GM21786 (cell line): ENCODE measurements at regions not wholly inside any gene's neighbourhood (a gene's known extent, or its start where the extent isn't known, plus 50 kb on each side); places are given as distances from the start of the nearest gene placed in this dataset.
"Not testable (repeated sequence)": the region's sequence is repeated elsewhere in the genome, so short reads cannot be mapped to it uniquely, and the experiment has no call there.

Experiments used
- ATAC-seq: cut with Tn5 transposase; IDR thresholded peaks from one replicate; pipeline ENCODE4 v1.9.1; 2021; ENCODE audit not compliant: unreplicated experiment

DNA sequence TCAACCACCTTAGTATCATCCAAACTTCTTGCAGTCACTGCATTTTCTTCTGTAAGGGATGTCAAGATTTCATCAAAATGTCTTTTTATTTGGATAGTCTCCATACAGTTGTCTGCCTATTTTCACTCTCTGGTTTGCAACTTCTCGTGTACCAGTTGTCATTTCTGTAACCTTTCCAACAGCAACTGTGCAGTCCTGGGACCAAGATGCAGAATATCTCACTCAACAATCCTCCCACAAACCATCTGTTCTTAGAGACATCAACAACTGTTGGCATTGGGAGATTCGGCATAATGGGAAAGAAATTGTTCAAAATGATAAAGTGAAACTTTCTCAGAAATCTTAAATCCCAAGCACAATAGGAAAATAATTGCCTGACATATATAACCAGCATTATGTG, 933.6 kb upstream of the SLC39A10 start:
- ATAC-seq, result no peak

DNA sequence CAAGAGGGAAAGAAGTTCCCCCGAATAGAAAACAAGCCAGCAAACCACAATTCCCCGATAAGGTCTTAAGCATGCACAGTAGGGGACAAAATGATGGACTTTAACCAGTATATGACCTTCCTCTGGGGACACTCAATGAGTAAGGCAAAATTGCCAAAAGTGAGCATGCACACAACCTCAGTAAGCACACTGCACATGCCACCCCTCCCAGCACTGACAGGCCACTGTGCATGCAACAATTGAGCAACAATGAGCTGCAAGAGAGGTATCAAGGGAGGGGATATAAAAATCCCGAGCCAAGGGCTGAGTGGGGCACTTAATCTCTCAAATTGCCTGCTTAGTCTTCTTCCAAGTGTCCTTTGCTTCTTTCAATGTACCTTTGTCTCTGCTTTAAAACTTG, 935.8 kb upstream of the SLC39A10 start:
- no peak for ATAC-seq

DNA sequence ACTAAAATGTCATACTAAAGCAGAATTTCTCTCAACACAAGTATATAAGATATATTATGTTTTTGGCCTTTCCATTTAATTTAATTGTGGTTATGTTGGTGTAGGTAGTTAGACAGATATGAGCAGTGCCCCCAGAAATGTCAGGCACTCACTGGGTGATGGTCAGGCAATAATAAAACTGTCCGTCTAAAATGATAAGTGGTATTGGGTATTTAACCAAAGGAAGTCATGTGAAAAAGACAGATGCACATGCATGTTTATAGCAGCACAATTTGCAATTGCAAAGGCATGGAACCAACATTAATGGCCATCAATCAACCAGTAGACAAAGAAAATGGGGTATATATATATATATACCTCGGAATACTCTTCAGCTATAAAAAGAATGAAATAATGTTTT, 936.6 kb upstream of the SLC39A10 start:
- no peak for ATAC-seq

DNA sequence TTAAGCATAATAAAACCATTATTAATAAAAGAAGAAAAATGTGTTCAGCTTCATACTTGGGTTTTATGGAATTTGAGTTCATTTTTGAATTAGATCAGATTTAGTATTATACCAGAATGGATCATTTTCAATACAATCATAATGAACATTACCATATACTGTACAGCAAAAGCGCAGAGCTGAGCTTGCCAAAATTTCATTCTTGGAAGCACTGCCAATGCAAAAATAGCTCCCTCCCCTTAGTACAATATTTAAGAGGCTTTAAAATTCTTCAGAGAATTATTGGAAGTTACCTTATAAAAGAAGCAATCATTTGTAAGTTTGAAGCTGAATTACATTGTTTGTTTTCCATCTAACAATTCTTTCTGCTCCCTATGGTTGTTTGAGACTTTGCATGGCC, 938.1 kb upstream of the SLC39A10 start:
- ATAC-seq, result no peak

DNA sequence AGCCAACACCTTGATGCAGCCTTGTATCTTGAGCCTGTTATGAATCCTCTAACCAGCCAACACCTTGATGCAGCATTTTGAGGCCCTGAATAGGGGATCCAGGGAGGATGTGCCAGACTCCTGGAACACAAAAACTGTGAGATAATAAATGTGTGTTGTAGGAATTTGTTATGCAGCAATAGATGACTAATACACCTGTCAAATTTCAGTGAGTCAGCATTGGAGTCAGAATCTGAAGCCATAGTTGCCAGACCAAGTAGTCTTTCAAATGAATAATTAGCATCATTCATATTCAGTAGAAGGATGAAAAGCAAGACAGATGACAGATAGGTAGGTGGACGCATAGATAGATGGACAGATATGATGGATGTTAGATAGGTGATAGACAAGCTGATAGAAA, 942.5 kb upstream of the SLC39A10 start:
- no peak for ATAC-seq

DNA sequence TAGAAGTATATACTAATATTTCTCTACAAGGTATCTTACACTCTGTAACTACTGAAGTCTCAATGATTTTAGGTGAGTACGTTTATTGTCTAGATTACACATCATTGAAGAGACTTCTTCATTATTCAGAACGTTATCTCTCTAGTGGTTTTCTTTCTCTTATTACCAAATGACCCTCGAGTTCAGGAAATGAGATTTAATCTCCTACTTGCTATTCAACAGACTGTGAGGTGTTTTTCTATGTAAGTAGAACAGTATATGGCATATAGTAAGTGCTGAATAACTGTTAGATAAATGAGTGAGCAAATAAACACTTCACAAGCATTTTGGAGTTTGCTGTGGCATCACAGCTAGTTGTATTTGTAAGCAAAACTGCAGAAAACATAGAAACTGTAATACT, 947.2 kb upstream of the SLC39A10 start:
- ATAC-seq, result no peak

DNA sequence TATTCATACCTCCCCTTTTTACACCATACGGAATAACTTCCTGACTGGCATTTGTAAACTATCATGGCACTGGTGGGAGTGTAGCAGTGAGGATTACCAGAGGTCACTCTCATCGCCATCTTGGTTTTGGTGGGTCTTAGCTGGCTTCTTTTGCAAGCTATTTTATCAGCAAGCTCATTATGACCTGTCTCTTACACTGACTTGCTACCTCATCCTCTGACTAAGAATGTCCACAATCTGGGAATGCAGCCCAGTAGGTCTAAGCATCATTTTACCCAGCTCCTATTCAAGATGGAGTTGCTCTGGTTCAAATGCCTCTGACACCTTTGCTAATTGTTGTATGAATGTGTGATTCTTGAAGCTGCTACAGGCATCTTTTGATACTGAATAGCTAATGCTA, 950.8 kb upstream of the SLC39A10 start:
- ATAC-seq, result no peak

DNA sequence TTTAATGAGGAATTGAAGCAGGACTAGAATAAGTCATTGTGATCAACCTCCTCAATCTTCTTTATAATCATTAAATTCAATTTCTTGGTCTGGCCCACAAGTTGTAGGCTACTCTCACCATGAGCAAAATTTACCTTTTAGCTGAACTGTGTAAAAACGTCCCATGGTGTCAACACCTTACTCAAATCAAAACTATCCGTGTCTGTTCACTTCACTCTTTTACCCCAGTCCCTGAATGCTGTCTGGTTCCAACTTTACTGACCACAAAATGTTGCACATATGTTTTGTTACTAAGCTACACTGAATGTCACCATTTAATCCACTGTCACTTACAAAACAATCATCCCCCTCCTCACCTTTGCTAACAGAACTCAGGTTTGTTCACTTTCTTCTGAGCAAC, 951.6 kb upstream of the SLC39A10 start:
- ATAC-seq, result no peak

DNA sequence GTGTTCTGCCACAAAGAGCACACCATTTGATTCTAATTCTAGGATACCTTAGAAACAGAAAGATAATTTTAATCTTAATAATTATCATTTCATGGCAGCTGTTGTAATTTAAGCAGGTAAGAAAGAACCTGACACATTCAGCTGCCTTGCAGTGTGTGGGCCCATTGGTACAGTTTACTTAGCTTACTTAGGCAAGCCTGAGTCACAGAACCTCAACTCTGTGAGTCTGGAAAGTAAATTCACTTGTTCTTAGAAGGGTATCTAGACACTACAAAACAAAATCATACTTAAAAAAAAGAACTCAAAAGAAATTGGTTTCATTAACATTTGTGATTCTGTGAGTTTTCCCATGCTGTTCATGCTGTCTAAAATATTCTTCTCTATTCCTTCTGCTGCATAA, 956.3 kb upstream of the SLC39A10 start:
- no peak for ATAC-seq

DNA sequence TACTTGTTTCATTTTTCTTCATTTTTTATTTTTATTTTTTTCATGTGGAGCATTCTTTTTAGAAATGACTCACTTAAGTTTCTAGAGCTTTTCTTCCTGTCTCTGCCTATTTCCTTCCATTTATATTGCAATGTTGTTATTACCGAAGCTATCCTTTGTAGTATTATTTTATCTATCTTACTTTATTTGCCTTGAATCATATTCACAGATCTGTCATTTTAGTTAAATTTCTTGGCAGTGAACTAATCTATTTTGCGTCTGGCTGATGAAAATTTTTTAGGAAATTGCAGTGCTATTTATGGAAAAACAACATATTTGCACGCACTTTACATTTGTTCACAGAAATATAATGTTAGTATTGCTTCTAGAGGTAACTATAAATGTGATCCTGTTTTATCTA, 956.9 kb upstream of the SLC39A10 start:
- no peak for ATAC-seq

DNA sequence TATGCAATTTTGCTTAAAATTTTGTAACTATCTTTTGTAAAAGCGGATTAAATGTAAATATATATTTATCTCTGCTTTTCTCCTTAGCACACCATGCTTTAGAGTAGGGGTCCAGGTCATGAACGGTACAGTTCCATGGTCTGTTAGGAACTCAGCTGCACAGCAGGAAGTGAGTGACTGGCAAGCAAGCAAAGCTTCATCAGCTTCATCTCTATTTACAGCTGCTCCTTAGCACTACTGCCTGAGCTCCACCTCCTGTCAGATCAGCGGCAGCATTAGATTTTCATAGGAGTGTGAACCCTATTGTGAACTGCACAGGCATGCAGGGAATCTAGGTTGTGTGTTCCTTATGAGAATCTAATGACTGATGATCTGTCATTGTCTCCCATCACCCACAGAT, 959.0 kb upstream of the SLC39A10 start:
- no peak for ATAC-seq

DNA sequence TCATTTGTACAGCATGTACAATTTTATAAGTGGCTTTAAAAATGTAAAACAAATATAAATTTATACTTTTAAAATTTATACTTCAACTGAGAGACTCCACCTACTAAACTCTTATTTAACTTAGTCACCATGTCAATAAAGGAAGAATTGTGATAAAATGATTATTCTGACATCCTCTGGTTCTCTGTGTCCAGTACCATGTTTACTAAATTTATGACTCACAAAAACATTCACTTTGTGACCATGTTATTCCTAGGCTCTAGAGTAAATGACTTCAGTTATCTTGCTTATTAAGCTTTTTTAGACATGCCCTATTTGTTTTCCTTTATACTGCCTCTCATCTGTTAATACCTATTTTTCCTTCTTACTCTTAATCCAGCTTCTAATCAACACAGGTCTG, 959.6 kb upstream of the SLC39A10 start:
- no peak for ATAC-seq

DNA sequence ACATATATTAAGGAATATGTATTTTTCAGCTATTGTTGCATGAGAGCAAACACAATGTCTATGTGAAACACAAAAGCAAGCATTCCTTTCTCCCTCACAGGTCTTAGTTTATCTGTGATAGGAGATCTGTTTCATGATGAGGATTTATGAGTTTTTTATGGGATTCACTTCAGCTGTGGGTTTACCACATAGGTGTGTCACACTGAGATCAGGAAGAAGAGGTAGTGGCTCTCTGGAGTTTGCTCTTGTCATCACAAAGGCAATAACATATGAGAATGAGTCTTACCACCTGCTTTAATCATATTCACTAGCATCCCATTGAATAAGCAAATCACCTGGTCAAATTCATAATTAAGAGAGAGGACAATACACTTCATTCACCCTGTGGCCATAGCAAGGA, 960.3 kb upstream of the SLC39A10 start:
- no peak for ATAC-seq

DNA sequence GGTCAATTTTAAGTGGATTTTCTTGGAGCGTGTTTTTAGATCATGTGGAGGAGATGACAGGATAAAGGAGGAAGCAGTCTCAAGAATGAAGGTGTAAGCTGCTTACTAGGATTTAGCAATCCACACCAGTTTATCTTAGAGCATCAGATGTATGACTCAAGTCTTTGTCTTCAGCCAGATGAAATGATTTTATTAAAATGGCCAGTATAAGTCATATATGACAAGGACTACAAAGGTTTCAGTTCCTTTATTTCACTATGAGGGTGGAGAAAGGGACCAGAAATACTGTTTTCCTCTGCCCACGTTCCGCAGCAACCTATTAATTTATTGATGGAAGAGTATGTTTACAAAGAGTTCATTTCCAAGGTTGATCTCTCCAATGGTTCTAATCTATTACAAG, 970.5 kb upstream of the SLC39A10 start:
- ATAC-seq, result no peak

DNA sequence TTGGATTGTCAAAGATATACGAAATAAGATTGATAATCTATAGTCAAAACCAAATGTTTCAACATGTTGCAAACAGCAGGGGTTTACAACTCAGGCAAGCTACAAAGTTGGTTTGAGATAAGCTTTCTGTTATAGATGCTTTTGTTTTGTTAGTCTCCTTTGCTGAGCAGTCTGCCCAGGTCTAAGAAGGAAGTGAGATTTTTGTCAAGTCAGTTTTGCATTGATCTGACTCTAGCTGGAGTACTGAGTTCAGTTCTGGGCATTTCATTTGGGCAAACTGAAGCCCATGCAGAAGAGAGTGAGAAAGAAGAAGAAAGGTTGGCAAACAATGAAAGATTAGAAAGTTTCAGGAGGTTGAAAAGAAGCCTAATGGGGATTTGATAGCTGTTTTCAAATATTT, 983.0 kb upstream of the SLC39A10 start:
- peak; percentile 61 for ATAC-seq

DNA sequence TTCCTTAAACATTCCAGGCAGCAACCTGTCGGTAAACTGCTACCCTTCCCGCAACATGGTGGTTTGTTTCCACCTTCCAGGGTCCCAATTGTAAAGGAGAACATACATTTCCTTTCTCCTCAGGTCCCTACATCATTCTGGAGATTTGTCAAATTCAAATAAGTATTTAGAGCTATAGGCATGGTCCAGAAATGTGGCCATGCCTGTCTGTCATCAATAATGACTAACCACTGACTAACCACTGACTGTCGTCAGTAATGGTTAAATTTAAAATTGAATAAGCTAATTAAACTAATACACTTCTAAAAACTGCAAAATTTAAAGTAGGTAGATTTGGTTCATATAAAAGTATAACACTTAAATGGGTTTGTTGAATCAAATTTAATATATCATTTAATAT, 984.0 kb upstream of the SLC39A10 start:
- no peak for ATAC-seq

DNA sequence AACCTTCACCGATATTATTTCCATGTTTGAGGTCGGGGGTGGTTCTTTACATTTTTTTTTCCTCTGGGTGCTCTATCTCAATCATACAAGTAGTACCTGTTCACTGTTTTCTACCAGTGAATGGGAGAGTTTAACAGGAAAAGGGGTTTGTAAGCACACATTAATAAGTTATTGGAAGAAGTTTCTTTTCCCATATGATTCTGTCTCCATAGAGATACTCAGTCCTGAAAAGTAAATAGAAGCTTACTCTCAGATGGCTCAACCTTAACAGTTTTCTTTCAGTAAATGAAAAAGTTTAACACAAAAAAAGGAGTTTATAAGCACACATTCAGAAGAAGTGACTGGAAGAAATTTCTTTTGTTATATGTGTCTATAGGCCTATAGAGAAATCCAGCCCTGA, 995.6 kb upstream of the SLC39A10 start:
- ATAC-seq, result no peak

DNA sequence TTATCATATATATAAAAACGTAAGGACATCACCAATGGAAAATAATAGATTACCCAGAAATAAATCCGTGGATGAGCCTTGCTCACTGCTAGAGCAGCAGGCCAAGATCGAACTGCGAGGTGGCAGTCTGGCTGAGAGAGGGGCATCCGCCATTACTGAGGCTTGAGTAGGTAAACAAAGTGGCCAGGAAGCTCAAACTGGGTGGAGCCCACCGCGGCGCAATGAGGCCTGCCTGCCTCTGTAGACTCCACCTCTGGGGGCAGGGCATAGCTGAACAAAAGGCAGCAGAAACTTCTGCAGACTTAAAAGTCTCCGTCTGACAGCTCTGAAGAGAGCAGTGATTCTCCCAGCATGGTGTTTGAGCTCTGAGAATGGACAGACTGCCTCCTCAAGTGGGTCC, 1018.0 kb upstream of the SLC39A10 start:
- ATAC-seq, result not testable (repeated sequence)

DNA sequence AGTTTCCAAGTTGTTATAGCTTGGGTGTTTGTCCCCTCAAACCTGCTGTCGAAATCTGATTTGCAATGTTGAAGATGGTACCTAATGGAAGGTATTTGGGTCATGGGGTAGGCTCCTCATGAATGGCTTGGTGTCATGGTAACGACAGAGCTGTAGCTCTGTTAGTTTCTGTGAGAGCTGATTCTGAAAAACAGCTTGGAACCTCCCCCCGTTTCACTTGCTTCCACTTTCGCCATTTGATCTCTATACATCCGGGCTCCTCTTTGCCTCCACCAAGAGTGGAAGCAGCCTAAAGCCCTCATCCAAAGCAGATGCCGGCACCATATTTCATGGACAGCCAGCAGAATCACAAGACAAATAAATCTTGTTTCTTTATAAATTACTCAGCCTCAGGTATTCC, 1035.1 kb upstream of the SLC39A10 start:
- no peak for ATAC-seq

DNA sequence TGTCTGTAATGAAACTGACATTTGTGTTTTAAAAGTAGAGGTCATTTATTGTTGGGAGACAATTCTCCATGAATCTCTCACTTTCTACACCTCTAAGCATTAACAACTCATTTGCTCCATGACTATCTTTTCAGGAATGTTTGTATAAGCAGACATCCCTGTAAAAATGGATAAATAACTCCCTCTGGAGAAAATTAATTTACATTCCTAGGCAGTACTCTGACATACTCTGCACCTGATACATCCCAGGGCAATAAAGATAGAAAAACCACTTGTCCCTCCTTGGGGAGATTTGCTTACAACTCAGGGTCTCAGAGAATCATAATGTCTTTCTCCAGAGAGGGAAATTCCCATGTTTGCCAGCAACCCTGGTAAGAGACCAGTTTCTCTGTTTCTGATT, 1037.7 kb upstream of the SLC39A10 start:
- ATAC-seq, result no peak

DNA sequence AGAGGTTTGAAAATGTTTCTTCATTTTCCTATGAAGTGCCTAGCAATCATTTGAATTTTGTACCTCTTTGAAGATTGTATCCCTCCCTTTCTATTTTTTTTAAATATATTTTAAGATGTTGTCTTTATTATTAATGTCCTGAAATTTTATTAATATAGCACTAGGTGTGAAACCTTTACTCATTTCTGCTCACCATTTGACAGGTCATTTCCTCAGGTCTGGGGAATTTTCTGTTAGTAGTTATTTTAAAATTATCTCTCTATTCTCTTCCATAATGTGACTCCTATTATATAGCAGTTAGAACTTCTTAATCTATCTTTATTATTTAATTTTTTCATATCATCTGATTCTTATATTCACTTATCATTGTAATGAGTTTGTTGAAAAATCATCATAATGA, 1038.6 kb upstream of the SLC39A10 start:
- ATAC-seq, result no peak

DNA sequence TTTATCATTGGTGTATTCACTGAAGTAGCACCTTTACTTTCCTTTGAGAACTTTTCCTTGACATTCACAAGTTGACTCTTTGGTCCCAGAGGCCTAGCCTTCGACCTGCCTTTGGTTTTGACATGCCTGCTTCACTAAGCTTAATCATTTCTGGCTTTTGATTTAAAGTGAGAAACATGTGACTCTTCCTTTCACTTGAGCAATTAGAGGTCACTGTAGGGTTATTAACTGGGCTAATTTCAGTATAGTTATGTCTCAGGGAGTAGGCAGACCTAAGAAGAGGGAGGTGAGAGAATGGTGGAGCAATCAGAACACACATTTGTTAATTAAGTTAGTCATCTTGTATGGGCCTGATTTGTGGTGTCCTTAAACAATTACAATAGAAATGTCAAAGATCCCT, 1040.7 kb upstream of the SLC39A10 start:
- ATAC-seq, result peak; percentile 85

DNA sequence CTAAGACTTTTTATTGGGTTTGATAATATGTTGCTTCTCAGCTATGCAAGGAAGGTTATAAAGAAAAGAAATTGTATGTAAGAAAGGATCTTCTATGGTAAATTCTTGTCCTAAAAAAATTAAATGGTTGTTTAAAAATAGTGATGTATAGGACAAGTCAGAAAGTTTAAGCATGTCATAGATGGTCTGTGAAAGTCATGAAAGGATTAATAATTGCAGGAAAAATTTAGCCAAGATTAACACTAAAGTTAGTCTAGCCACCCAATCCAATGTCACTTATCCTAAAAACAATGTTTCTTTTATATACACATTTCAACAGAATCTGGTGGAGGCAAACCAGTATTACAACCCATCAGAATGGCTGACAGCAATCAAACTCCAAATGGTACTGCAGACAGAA, 1046.7 kb upstream of the SLC39A10 start:
- ATAC-seq, result no peak

DNA sequence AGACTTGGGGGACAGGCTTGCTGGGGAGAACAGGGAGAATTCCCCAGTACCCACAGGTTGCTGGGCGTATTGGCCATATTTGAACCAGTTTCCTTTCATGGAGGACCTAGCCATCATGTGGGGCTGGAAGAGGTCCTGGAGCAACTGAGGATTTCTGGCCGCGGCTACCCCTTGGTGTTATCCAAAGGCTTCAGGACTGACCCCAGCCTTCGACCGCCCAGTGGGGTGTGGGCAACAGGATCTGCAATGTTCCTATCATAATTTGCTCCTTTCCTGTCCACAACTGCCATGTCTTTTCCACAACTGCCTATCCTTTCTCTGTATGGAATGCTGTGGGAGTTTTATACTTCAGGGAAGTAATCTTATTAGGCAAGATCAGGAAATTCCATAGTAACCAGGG, 1053.6 kb upstream of the SLC39A10 start:
- no peak for ATAC-seq
